NCI-H2171 (cell line): ENCODE measurements at regions not wholly inside any gene's neighbourhood (a gene's known extent, or its start where the extent isn't known, plus 50 kb on each side); places are given as distances from the start of the nearest gene placed in this dataset.

ENCODE experiments used
- DNase-seq: peaks from one replicate; lab custom pipeline; 2025; lab: John Stamatoyannopoulos, UW

DNA sequence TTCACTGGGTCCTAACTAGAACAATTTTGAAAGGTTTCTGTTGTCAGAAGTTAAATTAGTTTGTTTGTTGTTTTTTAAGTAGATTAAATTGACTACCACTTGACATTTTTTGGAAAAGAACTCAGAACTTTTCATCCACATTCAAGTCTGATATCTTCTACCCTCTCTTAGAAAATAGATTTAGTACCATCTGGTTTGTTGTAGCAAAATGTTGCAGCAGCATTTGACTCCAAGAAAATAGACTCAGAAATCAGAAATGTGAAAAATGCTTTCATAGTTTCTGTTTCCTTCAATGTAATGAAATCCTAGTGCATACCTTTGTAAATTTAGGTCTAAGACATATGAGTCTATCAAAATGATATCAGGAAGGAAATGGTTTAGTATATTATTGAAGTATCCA, 256.3 kb upstream of the CLEC14A start:
- DNase-seq: no peak

DNA sequence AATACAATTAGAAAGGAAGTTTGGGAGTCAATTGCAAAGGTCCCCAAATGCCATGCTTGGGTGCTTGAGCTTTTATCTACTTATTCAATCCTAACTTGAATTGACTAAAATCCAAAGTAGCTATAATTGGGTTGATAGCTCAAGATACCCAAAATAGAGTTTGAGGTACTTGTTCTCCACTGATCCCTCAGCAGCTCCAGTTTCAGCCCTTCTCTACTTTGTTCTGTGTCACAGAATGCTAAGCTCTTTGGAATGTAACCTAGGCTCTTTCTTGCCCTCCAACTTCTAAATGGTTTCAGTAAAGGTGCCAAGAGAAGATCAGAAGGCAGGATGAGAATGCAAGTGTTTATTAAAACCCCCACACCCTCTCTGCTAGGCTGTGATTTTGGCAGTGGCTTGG, 251.4 kb upstream of the CLEC14A start:
- DNase-seq: no peak

DNA sequence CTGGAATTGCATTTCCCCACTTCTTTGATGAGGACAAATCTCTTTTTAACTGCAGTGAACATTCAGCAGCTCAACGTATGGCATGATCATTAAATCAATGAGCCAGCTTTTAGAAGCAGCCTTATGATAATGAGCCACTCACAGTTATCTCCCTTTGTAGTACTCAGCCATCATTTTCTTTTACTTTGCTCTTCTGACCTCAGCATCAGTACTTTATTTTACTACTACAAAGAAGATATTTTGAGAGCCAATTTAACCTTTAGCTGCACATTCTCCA, 250.0 kb upstream of the CLEC14A start:
- no peak for DNase-seq

DNA sequence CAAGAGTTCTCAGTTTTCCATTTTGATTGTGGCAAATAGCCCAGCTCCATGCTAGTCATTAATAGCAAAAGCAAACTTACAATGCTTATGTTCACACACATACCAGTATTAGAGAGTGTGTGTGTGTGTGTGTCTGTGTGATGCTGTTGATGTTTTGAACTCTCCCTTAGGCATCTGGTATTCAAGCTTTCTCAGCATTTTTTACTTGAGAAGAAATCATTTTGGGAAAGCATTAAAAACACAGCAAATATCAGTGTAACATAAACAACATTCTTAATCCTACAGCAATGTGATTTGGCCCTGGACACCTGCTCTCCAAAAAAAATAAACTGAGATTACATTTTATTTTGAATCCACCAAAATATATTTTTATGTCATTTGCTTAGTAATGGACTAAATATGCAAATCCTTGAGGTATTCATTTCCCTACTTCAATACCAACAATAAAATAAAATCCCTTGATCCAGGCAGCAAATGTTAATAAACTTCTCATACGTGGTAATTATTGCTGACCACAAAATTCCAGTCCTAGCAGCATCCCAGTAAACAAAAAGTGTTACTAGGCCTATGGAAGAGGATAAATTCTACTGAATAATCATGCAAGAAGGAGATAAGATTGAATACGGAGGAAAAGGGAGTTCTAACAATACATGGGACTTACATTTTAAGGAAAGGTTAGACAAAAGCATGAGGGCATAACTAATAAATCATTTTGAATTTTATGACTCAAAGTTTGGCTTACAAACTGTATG, 249.5 kb upstream of the CLEC14A start:
- no peak for DNase-seq

DNA sequence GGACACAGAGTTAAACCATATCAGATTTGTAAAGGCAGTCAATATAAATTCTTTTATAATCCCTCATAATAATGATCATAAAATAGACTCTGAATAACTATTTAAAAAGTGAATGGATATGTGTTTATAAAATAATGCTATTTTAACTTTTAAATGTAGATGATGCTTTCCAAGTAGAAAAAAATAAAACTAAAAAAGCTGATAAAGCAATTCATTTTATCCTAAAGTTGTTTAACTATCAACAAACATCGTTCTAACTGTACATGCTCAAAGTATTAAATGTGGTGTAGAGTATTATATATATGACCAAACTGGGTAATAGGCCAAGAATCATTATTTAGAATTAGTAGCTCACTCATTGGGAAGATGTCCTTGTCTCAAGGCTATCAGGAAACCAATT, 248.3 kb upstream of the CLEC14A start:
- no peak for DNase-seq

DNA sequence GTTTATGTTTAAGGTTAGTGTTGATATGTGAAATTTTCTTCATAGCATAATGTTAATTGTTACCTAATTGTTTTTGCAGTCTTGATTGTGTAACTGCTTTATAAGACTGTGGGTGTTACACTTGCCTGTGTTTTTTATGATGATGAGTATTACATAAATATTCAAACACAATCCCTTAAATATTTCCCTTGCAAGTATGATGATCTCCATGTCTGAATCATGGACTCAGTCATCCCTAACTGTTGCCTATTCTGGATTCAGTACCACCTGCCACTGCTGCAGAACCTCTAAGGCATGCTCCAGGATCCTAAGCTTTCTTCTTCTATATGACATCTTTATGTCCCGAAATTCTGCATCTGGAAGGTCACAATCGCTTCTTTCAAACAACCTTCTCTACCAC, 246.3 kb upstream of the CLEC14A start:
- DNase-seq: no peak

DNA sequence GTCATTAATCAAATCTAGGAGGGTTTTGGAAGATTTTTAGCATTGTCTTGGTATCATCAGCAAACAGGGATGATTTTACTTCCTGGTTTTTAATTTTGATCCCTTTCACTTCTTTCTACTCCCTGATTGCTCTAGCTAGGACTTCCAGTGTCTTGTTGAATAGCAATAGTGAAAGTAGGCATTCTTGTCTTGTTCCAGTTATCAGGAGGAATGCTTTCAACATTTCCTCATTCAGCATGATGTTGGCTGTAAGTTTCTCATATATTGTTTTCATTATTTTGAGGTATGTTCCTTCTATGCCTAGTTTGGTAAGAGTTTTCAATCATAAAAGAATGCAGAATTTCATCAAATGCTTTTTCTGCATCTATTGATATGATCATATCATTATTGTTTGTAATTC, 244.2 kb upstream of the CLEC14A start:
- DNase-seq: no peak

DNA sequence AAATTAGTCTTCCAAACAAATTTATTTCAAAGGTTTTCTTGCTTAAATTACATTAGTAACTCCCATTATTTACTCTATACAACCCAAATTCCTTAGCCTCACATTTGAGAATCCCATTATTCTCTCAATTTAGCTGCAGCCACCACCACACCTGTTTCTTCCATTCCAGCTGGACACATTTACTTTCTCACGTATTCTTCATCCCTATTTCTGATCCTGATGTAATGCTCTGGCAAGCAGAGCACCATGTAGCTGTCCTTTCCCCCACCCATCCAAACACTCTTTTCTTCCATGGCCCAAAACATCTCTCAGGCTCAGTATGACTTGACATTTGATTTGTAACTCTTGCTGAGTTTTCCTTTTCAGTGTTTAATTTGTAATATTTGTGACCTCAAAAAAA, 240.2 kb upstream of the CLEC14A start:
- no peak for DNase-seq

DNA sequence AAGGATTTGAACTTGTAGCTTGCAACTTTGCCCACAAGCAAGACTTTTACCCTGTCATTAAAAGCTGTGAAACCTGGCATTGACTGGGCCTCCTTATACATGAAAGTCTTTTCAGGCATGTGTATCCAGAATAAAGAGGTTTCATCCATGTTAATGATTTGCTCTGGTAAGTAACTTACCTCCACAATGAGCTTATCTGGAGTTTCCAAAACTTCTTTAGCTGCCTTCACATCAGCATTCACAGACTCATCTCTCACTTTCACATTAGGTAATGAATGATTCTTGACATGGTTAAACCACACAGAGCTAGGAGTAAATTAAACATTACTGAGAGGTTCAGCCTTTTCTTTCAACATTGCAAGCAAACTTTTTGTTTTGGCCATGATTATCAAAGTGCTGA, 234.4 kb upstream of the CLEC14A start:
- no peak for DNase-seq

DNA sequence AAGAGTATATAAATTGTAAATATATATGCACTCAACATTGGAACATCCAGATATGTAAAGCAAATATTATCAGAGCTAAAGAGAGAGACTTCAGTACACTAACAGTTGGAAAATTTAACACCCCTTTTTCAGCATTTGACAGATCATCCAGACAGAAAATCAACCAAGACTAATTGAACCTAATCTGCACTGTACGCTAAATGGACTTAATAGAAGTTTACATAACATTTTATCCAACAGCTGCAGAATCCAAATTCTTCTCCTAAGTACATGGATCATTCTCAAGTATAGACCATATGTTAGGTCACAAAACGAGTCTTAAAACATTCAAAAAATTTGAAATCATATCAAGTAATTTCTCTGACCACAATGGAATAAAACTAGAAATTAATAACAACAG, 229.1 kb upstream of the CLEC14A start:
- DNase-seq: no peak

DNA sequence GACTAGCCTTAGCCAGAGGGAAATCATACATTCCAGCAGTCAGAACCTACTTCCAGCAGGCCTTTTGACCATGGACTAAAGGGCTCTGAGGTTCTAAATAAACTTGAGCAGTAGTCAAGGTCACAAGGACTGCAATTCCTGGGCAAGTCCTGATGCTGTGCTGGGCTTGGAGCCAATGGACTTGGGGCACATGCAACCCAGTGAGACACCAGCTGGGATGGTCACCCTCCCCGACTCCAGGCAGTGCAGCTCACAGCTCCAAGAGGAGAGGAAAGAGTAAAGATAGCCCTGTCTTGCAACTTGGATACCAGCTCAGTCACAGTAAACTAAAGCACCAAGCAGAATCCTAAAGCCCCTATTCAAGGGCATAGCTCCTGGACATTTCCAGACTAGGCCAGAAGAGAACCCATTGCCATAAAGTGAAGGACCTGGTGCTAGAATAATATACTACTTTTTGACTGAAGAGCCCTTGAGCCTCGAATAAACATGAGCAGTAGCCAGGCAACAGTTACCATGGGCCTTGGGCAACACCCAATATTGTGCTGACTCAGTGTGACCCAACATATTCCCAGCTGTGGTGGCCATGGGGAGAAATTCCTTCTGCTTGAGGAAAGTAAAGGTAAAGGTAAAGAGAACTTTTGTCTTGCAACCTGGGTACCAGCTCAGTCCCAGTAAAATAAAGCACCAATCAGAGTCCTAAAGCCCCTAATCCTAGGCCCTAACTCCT, 226.2 kb upstream of the CLEC14A start:
- no peak for DNase-seq

DNA sequence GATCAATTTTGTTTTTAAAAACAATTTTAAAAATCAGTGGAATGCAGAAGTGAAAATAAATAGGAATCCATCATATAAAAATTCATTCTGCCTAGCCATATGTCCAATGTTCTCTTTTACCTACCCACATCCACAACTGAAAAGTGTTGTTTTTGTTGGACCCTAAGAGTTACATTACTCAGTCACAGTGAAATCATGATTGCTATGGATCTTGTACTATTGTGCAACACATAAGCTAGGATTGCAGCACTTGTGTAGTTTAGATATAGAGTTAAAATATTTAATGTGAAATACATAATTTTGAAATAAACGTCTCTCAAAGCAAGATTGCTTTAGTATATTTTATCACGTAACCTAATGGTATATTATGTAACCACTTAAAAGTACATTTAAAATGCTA, 213.3 kb upstream of the CLEC14A start:
- no peak for DNase-seq

DNA sequence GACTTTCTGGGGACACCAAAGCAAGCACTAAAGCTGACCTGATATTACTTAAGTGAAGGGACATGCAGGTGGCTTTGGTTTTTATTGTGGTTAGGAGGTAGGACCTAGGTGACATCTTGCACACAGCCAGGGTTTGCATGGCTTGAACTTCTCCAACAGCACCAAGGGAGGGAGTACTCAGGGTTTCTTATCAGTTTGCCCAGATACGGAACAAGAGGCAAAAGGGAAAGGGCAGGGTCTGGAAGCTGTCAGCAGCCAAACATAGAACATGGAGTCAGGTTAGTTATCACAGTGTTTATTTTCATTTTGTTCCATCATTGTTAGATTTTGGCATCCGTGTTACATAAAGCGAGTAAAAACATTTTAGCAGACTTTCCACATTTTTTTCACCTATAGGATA, 186.3 kb upstream of the CLEC14A start:
- DNase-seq: no peak

DNA sequence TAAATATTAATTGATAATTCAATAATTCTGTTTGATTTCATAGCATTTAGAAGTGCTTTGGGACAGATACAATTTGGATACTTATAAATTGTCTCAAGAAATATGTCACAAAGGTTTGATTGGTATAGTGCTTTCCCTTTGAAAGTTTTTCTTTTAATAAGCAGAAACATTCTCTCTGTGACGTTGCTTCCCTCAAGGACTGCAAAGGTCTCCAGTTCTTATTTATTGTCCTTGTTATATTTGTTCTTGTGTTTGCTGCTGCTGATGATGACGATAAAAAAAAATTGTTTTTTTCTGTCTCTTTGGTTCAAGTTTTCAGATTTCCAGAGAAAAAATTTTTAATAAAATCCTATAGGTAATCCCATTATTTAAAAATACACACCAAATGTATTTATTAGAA, 176.3 kb upstream of the CLEC14A start:
- no peak for DNase-seq

DNA sequence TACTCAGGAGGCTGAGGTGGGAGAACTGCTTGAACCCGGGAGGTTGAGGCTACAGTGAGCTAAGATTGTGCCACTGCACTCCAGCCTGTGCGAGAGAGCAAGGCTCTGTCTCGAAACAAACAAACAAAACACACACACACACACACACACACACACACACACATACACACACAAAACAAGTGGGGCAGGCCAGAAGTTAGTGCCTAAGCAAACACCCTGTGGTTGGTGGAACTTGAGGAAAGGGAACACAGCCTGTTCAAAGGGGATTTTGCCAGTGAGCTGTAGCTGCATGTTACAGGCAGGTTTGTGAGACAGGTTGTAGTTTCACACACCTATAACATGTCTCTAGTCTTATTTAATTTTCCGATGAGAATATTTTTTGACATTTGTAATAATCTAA, 175.3 kb upstream of the CLEC14A start:
- no peak for DNase-seq

DNA sequence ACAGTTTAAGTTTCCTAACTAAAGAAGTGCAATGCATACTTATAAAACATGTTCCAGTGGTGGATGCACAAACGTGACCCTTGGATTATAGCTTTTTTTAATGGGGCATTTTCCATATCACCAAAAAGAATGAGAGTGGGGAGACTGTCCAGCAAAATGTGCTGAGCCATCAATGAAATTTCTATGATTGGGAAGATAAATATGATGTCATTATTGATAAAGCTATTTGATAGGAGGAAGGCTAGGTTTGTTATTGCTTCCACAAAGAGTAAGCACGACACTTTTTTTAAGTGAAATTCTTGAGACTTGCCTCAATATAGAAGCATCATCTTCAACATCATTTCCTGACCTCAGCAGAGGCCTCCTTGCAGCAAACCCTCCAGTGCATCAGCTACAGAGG, 174.6 kb upstream of the CLEC14A start:
- DNase-seq: no peak

DNA sequence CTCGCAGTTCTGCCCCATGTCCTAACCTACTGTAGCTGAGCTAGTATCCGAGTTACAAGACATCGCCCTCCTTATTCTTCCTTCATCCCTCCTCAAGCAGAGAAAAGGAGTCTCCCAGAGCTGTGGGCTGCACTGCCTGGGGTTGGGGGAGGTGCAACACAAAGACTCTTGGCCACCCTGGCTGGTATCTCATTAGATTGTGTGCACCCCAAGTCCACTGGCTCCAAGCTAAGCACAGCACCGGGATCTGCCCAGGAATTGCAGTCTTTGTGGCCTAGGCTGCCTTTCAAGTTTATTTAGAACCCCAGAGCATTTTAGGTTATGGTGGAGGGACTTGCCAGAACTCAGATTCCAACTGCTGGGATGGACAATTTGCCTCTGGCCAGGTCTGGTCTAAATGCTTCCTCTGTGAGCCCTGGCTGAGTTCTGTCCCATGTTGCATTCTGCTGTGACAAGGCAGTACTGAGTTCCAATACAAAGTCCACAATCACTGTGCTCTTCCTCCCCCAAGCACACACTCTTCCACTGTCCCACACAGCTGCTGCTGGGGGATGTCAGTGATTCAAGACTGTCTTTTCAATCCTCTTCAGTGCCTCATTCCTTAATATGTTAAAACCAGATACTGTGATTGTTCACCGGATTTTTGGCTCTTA, 169.6 kb upstream of the CLEC14A start:
- DNase-seq: no peak

DNA sequence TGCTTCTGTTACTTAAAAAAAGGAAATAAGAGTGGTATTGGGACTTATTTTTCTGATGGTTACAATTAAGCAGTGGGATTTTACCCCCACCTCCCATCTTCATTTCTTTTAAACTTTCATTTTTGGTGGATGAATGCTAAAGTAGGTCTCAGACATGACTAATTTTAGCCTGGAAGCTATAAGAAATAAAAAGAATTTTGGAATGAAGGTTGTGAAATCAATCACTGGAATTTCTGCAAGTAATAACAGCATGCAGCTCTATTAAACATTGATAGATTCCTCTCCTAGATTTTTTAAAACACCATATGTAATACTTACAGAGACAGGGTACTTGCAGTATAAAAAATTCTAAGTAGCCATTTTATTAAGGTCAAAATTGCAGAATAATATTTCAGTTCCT, 164.2 kb upstream of the CLEC14A start:
- no peak for DNase-seq

DNA sequence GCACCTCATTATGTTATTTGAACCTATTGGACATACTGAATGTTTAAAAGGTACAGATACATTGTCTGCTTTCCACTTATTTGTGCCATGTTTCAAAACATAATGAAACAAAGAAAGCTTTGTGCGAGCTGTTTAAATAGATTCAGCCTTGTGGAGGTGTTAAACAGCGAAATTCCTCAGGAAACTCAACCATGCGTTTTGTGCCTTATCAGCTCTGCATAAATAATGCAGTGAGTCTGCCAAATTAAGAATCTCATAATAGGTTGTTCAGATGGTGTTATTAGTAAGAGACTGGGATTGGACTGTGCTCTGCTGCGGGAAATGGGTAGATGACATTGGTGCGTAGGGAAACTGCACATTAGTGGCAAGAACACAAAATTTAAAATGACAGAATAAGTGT, 163.7 kb upstream of the CLEC14A start:
- DNase-seq: no peak

DNA sequence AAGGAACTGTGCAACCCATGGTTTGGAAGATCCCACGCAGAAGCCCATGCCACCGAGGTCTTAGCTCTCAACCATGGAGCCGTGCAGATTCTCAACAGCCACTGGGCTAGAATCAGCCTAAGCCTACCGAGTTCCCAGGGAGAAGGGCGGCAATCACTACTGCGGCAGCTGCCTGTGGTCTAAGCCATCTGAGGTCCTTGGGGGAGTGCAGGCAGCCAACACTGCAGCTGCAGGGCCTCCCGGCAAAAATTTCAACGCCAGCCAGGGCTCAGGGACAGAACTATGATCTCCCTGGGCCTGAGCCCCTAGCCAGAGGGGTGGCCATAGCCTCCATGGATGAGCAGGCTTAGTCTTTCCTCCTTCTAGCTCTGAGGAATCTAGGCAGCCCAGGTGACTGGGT, 156.8 kb upstream of the CLEC14A start:
- no peak for DNase-seq

DNA sequence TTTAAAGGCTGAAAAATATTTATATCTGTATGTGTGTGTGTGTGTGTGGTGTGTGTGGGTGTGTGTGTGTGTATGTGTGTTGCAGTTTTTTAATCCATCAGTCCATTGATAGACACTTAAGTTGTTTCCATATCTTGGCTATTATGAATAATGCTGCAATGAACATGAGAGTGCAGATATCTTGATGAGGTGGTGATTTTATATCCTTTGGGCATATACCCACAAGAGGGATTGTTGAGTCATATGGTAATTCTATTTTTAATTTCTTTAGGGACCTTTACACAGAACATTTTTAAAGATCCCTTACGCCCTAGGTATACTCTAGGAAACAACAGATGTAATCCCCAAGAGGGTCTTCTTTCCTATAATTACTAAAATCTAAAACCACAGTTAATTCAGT, 154.5 kb upstream of the CLEC14A start:
- DNase-seq: no peak

DNA sequence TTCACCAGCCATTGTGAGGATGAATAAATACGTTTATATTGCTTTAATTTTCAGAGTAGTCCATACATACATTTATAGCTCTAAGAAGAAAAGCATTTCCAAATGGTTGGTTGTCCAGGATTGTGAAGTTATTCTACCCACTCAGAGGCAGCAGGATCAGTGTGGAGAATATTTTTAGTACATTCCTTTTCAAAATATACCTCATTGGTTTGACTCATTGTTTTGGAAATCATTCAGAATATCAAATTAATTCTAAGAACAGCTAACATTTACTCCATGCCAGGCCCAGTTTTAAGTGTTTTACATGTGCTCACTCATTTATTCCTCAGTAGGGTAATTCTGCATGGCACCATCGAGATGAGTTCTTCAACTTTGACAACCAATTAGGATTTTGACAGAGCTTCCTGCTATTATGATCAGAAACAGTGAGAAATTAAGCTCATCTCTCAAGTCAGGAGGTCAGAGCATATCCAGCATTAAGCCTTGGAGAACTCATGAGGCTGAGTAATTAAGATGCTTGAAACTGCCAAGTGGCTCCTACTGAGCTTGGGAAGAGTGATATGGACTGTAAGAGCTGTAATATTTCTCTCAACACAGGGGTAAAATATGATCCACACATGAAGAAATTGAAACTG, 153.3 kb upstream of the CLEC14A start:
- DNase-seq: no peak
